ENCODE measurements at regions not wholly inside any gene's neighbourhood (a gene's known extent, or its start where the extent isn't known, plus 50 kb on each side); places are given as distances from the start of the nearest gene placed in this dataset.
"Not testable (repeated sequence)": the region's sequence is repeated elsewhere in the genome, so short reads cannot be mapped to it uniquely, and the experiment has no call there.

GRCh38 chr5:67779893-67780623 lies 435.5 kb upstream of the PIK3R1 start:
- not testable (repeated sequence) for DNase-seq (ENCODE audit: extremely low read depth, low read depth, low spot score)

DNA sequence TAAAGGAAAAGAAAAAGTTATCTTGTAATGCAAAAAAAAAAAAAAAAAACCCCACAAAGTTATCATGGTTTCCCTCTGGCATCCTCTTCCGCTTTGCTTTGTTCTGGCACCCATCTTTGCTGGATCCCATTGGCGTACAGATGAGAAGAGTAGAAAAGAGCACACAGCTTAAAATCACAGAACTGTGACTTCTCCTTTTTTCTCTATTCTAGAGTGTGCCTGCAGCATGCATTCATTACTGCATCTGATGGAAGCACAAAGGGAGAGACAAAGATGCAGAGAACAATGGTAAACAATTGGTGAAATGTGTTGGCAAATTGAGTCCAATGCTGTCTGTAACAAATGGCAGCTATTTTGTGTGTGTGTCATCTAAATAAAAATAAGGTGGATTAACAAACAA lies 440.8 kb upstream of the PIK3R1 start:
- no peak for DNase-seq (ENCODE audit: extremely low read depth, low read depth, low spot score)

- no peak for DNase-seq (ENCODE audit: extremely low read depth, low read depth, low spot score)
These were observed 441.3 kb upstream of the PIK3R1 start for GRCh38 chr5:67774267-67774552.

- no peak for DNase-seq (ENCODE audit: extremely low read depth, low read depth, low spot score)
These were observed 441.9 kb upstream of the PIK3R1 start for GRCh38 chr5:67773411-67774266.

DNA sequence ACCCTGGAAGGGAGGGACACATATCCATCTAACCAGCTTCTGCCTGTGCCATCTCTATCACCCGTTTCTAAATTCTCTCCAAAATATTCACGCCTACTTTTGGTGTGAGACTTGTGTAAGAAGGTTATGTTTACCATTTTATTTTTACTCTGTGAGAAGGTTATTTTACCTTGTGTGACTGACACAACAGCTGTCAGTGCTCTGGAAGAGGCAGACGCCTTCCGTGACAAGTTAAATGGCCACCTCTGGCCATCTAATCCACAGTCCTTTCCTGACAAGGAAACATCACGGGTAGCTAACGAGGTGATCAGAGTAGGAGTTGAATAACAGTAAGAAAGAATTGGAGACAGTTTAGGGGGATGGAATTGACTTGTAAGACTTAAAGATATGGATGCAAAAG lies 443.8 kb upstream of the PIK3R1 start:
- no peak for DNase-seq (ENCODE audit: extremely low read depth, low read depth, low spot score)

DNA sequence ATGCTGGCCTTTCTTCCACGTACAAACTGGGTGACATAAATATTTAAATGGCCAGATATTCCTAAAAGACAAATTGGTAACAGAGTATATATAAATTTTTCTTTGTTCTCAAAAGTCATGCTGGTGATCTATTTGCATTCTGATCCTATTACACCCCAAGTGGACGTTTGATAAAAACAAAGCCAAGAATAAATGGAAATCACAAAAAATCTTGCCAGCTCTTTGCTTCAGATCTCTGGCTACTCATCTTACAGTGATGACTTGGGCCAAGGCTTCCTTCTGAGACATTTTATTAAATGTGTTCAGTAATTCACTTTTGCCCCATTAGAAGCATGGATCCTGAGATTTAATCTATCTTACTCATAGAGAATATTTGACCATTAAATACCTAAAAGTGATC lies 444.3 kb upstream of the PIK3R1 start:
- no peak for DNase-seq (ENCODE audit: extremely low read depth, low read depth, low spot score)

- no peak for DNase-seq (ENCODE audit: extremely low read depth, low read depth, low spot score)
These were observed 445.0 kb upstream of the PIK3R1 start for GRCh38 chr5:67770431-67771025.

GRCh38 chr5:67765697-67766096 lies 449.9 kb upstream of the PIK3R1 start:
- no peak for DNase-seq (ENCODE audit: extremely low read depth, low read depth, low spot score)

- not testable (repeated sequence) for DNase-seq (ENCODE audit: extremely low read depth, low read depth, low spot score)
These were observed 457.8 kb upstream of the PIK3R1 start for GRCh38 chr5:67757771-67758170.

- no peak for DNase-seq (ENCODE audit: extremely low read depth, low read depth, low spot score)
These were observed 463.2 kb upstream of the PIK3R1 start for GRCh38 chr5:67752357-67752708.

- DNase-seq (ENCODE audit: extremely low read depth, low read depth, low spot score), result no peak
These were observed 467.3 kb upstream of the PIK3R1 start for GRCh38 chr5:67748165-67748690.

GRCh38 chr5:67747096-67747495 lies 468.5 kb upstream of the PIK3R1 start:
- no peak for DNase-seq (ENCODE audit: extremely low read depth, low read depth, low spot score)

DNA sequence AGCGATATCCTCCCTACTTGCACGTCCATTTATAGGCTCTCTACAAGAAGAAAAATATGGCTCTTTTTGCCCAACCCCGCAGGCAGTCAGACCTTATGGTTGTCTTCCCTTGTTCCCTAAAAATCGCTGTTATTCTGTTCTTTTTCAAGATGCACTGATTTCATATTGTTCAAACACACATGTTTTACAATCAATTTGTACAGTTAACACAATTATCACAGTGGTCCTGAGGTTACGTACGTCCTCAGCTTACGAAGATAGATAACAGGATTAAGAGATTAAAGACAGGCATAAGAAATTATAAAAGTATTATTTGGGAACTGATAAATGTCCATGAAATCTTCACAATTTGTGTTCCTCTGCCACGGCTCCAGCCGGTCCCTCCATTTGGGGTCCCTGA lies 468.9 kb upstream of the PIK3R1 start:
- not testable (repeated sequence) for DNase-seq (ENCODE audit: extremely low read depth, low read depth, low spot score)

GRCh38 chr5:67746103-67746502 lies 469.5 kb upstream of the PIK3R1 start:
- DNase-seq (ENCODE audit: extremely low read depth, low read depth, low spot score), result no peak

DNA sequence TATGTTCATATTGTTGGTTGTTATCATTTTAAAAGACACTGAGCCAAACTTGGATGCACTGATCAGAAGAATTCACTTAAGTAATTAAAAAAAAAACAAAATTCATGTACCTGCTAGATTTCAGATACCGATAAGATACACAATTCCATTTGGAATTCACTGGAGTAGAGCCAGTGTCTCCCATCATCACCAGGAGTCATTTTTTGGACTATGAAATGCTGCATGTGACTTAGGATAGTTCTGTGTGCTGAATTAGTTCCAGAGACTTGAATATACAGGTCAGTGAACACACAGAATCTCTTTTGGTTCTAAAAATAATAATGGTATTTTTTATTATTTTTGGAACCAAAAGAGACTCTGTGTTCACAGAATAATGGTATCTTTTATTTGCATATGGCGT lies 482.6 kb upstream of the PIK3R1 start:
- no peak for DNase-seq (ENCODE audit: extremely low read depth, low read depth, low spot score)

DNA sequence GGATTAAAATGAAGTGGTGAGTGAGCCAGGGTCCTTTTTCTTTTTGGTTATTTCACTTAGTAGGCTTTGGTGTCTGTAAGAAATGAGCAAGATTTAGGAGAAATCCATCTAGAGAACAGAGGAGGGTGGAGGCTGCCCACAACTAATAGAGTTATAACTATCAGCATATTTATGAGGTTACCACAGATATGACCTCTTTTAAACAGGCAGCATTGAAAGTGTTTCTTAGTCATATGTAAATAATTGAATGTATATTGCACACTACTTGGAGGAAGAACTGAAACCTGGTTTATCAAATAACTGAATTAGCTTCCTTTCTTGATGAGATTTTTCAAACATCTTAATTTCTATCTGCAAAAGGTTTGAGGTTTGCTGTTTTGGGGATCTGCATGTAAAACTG lies 483.1 kb upstream of the PIK3R1 start:
- no peak for DNase-seq (ENCODE audit: extremely low read depth, low read depth, low spot score)

GRCh38 chr5:67731886-67732285 lies 483.7 kb upstream of the PIK3R1 start:
- no peak for DNase-seq (ENCODE audit: extremely low read depth, low read depth, low spot score)

DNA sequence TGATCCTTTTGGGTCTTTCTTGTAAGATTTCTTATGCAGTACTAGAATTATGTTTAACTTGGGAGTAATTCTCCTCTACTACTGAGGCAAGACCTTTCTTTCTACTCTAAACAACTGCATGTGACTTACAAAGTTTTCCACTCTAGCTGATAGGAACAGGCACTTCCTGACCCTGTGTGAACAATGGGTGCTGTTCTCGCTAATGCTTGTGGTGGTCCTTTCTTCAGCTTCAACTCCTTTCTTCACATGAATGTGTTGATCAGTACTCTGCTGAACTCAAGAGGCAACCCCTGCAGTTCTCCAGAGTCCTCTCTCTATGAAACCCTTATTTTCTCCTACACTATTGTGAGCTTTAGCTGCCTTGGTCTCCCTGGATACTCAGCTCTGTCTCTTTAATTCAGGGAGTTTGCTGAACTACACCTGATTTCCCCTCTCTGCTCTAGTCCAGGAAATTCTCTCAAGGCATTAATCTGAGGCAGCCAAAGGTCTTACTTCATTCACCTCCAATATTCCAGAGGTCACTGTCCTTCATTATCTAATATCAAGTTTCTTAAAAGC lies 484.6 kb upstream of the PIK3R1 start:
- DNase-seq (ENCODE audit: extremely low read depth, low read depth, low spot score), result no peak

DNA sequence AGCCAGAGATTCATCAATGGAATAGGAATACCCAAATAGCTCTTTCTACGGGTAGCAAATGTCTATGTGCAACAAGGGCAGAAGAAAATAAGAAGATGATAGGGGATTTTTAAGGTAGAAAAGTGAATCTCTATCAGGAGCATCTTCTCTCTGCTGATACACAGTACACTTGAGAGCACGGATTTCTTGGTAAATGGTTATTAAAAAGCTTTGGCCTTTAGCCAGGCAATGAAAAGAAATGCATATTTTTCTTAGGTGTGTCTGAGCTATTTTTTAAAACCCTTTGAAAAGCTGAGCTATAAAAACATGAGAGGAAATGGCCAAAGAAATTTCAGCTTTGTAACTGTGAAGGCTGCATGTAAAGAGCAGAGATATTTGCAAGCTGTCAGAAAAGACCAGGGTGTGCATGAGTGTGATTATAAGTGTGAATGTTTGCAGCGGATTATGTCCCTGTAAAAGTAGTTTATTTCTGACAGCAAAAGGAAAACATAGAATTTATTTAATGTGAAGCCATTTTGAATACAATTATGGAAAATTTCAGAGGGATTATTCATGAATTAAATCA lies 487.1 kb upstream of the PIK3R1 start:
- DNase-seq (ENCODE audit: extremely low read depth, low read depth, low spot score), result no peak

GRCh38 chr5:67725604-67726003 lies 490.0 kb upstream of the PIK3R1 start:
- DNase-seq (ENCODE audit: extremely low read depth, low read depth, low spot score), result no peak

All from glomerular endothelial cell (primary cell).